Stimulated activated CD4-positive, alpha-beta T cell treated with anti-CD3 and anti-CD28 coated beads, Interleukin-4, amount 100 ng/mL, for 4 hours (primary cell): ENCODE measurements at regions not wholly inside any gene's neighbourhood (a gene's known extent, or its start where the extent isn't known, plus 50 kb on each side); places are given as distances from the start of the nearest gene placed in this dataset.

ENCODE experiments used
- DNase-seq, 2 experiments: peaks; one replicate each; pipeline ENCODE4 v3.0.0-alpha.2; 2020

- no peak for DNase-seq
Measured at GRCh38 chr3:13134166-13134878, 61.1 kb upstream of the IQSEC1 start.

- DNase-seq, result no peak
Measured at GRCh38 chr3:13133471-13133981, 60.3 kb upstream of the IQSEC1 start.

GRCh38 chr3:13132731-13133410 lies 59.6 kb upstream of the IQSEC1 start:
- DNase-seq, result no peak

- DNase-seq, result no peak
Measured at GRCh38 chr3:13132281-13132680, 59.1 kb upstream of the IQSEC1 start.

GRCh38 chr3:13130464-13131193 lies 57.4 kb upstream of the IQSEC1 start:
- DNase-seq, result no peak

- no peak for DNase-seq
Measured at GRCh38 chr3:13125092-13126015, 52.1 kb upstream of the IQSEC1 start.

- DNase-seq, result no peak
Measured at GRCh38 chr3:13124631-13125030, 51.4 kb upstream of the IQSEC1 start.

GRCh38 chr3:13123765-13124164 lies 50.5 kb upstream of the IQSEC1 start:
- DNase-seq, result no peak

- DNase-seq, result no peak
Measured at GRCh38 chr3:13123013-13123654, 49.9 kb upstream of the IQSEC1 start.
